CD8-positive, alpha-beta memory T cell (primary cell): ENCODE measurements at regions not wholly inside any gene's neighbourhood (a gene's known extent, or its start where the extent isn't known, plus 50 kb on each side); places are given as distances from the start of the nearest gene placed in this dataset.
"Not testable (repeated sequence)": the region's sequence is repeated elsewhere in the genome, so short reads cannot be mapped to it uniquely, and the experiment has no call there.

Experiments
- CTCF ChIA-PET: fragments of 350-600 bp; sonication (Branson Sonifier 250); formaldehyde crosslinking; loops from one replicate; lab custom pipeline; 2021; ENCODE audit warnings: antibody characterized with exemption; lab: Charles Lee
- POLR2A ChIA-PET: fragments of 350-600 bp; sonication (Branson Sonifier 250); formaldehyde crosslinking; loops from one replicate; lab custom pipeline; 2021; ENCODE audit warnings: antibody characterized with exemption; lab: Charles Lee
- DNase-seq, 5 donors: peaks; one replicate each; pipeline versions ENCODE4 v3.0.0 to v3.0.0-alpha.2; 2020 to 2022; ENCODE audit warnings: mixed read lengths in 1 of 5
- H3K27ac ChIP-seq: one replicate; pipeline ENCODE4 v1.7.0; 2013; ENCODE audit warnings: low read depth, mild to moderate bottlenecking, low read length, moderate library complexity
- H3K27me3 ChIP-seq: 2 replicates; pipeline ENCODE4 v1.7.0; 2013; ENCODE audit warnings: low read length, mild to moderate bottlenecking; ENCODE audit not compliant: insufficient read depth, poor library complexity, severe bottlenecking
- H3K36me3 ChIP-seq: 2 replicates; pipeline ENCODE4 v1.7.0; 2013; ENCODE audit warnings: mild to moderate bottlenecking, low read length, moderate library complexity; ENCODE audit not compliant: insufficient read depth
- H3K4me1 ChIP-seq: 2 replicates; pipeline ENCODE4 v1.7.0; 2013; ENCODE audit warnings: mild to moderate bottlenecking, low read length, moderate library complexity; ENCODE audit not compliant: insufficient read depth
- H3K4me3 ChIP-seq: 2 replicates; pipeline ENCODE4 v1.7.0; 2013; ENCODE audit warnings: mild to moderate bottlenecking, low read length
- H3K9me3 ChIP-seq: 2 replicates; pipeline ENCODE4 v1.7.0; 2013; ENCODE audit warnings: mild to moderate bottlenecking, low read length
- H3K27ac Mint-ChIP-seq, 8 donors: one replicate each; pipeline ENCODE4 v1.8.0; 2020 to 2021; ENCODE audit warnings: mixed read lengths in 8 of 8, mild to moderate bottlenecking in 6 of 8, inconsistent platforms in 3 of 8, moderate library complexity in 3 of 8
- H3K27me3 Mint-ChIP-seq, 2 donors: one replicate each; pipeline ENCODE4 v1.8.0; 2020 to 2021; ENCODE audit warnings: mixed read lengths in 2 of 2, mild to moderate bottlenecking in 1 of 2, moderate library complexity in 1 of 2
- H3K36me3 Mint-ChIP-seq, 3 donors: one replicate each; pipeline ENCODE4 v1.8.0; 2020 to 2021; ENCODE audit warnings: mixed read lengths in 3 of 3, inconsistent platforms in 1 of 3, mild to moderate bottlenecking in 1 of 3
- H3K4me1 Mint-ChIP-seq, 3 donors: one replicate each; pipeline ENCODE4 v1.8.0; 2020 to 2021; ENCODE audit warnings: mixed read lengths in 3 of 3, inconsistent platforms in 1 of 3, mild to moderate bottlenecking in 1 of 3
- H3K4me3 Mint-ChIP-seq, 7 donors: one replicate each; pipeline ENCODE4 v1.8.0; 2020 to 2021; ENCODE audit warnings: mixed read lengths in 7 of 7, mild to moderate bottlenecking in 6 of 7, moderate library complexity in 4 of 7, inconsistent platforms in 2 of 7
- H3K9me3 Mint-ChIP-seq, 5 donors: one replicate each; pipeline ENCODE4 v1.8.0; 2020 to 2022; ENCODE audit warnings: mixed read lengths in 5 of 5, mild to moderate bottlenecking in 3 of 5, moderate library complexity in 2 of 5, inconsistent platforms in 1 of 5

DNA sequence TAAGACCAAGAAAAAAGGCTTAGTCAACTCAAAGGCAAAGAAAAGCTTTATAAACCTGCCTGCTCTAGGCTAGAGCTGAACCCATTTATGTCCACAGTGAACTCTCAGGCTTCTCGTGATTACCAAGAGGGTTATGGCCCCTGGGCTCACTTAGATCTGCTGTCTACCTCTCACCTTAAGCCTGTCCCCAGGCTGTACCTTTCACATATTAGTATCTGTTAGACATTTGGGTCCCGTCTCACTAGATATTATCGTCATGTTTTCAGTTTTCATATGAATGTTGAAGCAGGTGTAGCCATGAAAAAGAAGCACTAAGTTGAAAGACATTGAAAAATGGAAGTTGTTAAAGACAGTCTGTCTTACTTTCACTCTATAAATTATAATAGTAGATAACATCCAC is 75.2 kb upstream of the COX7C start:
- Histone ChIP-seq H3K4me3 (no peak overlapping the region), H3K4me1 (no peaks in the 10 kb centered on the region), H3K27me3 (no peaks in the 10 kb centered on the region), H3K9me3 (no peaks in the 10 kb centered on the region), H3K36me3 (no peaks in the 10 kb centered on the region), H3K27ac (no peak overlapping the region)
- Mint-ChIP-seq H3K36me3 (no peaks in the 10 kb centered on the region), H3K27ac (no peak overlapping the region), H3K4me1 (no peaks in the 10 kb centered on the region), H3K4me3 (no peak overlapping the region), H3K27me3 (peaks cover 0 to 10% of the 10 kb centered on the region in 2 donors), H3K9me3 (no peaks in the 10 kb centered on the region)
- CTCF ChIA-PET, result no interaction called here
- no peak for DNase-seq
- POLR2A ChIA-PET, result no interaction called here

DNA sequence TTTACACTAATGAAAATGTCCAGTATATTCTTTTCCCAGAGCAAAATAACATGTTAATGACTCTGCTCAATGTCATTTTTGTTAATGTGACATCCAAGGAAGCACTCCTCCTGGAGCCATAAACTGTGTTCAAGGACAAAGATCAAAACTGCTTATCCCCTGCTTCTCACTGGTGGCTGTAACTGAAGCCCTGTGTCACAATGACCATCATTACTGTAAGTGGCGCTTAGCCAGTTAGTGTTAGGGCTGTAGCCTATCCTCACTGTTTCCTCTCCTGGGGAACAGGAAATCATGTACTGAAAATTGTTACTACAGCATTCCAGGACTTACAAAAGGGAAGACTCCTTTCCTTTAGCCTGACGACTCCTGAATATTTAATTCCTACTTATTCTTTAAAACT is 71.7 kb upstream of the COX7C start:
- Mint-ChIP-seq H3K4me3 (no peak overlapping the region), H3K9me3 (no peaks in the 10 kb centered on the region), H3K4me1 (no peaks in the 10 kb centered on the region), H3K27ac (no peak overlapping the region), H3K27me3 (peaks cover 1 to 14% of the 10 kb centered on the region in 2 donors), H3K36me3 (no peaks in the 10 kb centered on the region)
- H3K4me1 ChIP-seq, result no peaks in the 10 kb centered on the region
- no peaks in the 10 kb centered on the region for H3K36me3 ChIP-seq
- POLR2A ChIA-PET, result no interaction called here
- H3K27ac ChIP-seq, result no peak overlapping the region
- H3K27me3 ChIP-seq, result no peaks in the 10 kb centered on the region
- H3K9me3 ChIP-seq, result no peaks in the 10 kb centered on the region
- CTCF ChIA-PET, result no interaction called here
- H3K4me3 ChIP-seq, result no peak overlapping the region
- DNase-seq, result no peak

GRCh38 chr5:86546582-86546981 is 71.2 kb upstream of the COX7C start:
- DNase-seq, result no peak
- no peaks in the 10 kb centered on the region for H3K4me1 Mint-ChIP-seq

GRCh38 chr5:86554638-86555037 is 63.1 kb upstream of the COX7C start:
- no peaks in the 10 kb centered on the region for H3K9me3 ChIP-seq
- CTCF ChIA-PET, result no interaction called here
- no peak for DNase-seq
- H3K4me3 ChIP-seq, result no peak overlapping the region
- H3K4me1 ChIP-seq, result no peaks in the 10 kb centered on the region
- no peaks in the 10 kb centered on the region for H3K36me3 Mint-ChIP-seq
- H3K27me3 ChIP-seq, result no peaks in the 10 kb centered on the region
- no peak overlapping the region for H3K27ac ChIP-seq
- peaks cover 0 to under 1% of the 10 kb centered on the region in 2 donors for H3K27me3 Mint-ChIP-seq
- no peaks in the 10 kb centered on the region for H3K4me1 Mint-ChIP-seq
- no peaks in the 10 kb centered on the region for H3K36me3 ChIP-seq
- no peak overlapping the region for H3K27ac Mint-ChIP-seq
- no peak overlapping the region for H3K4me3 Mint-ChIP-seq
- POLR2A ChIA-PET, result no interaction called here
- peaks cover 0 to 5% (median 0%) of the 10 kb centered on the region in 5 donors for H3K9me3 Mint-ChIP-seq

More at GRCh38 chr5:86546582-86546981, 71.2 kb upstream of the COX7C start:
- ChIA-PET CTCF (no interaction called here), POLR2A (no interaction called here)
- no peaks in the 10 kb centered on the region for H3K36me3 ChIP-seq
- Mint-ChIP-seq H3K4me3 (no peak overlapping the region), H3K27ac (no peak overlapping the region), H3K36me3 (no peaks in the 10 kb centered on the region), H3K9me3 (no peaks in the 10 kb centered on the region), H3K27me3 (peaks cover 1 to 14% of the 10 kb centered on the region in 2 donors)
- H3K4me3 ChIP-seq, result no peak overlapping the region
- no peaks in the 10 kb centered on the region for H3K4me1 ChIP-seq
- H3K9me3 ChIP-seq, result no peaks in the 10 kb centered on the region
- no peaks in the 10 kb centered on the region for H3K27me3 ChIP-seq
- no peak overlapping the region for H3K27ac ChIP-seq

GRCh38 chr5:86557920-86558319 is 59.8 kb upstream of the COX7C start:
- Mint-ChIP-seq H3K27ac (no peak overlapping the region), H3K9me3 (peaks cover 0 to 5% (median 0%) of the 10 kb centered on the region in 5 donors), H3K27me3 (peaks cover 0 to 17% of the 10 kb centered on the region in 2 donors), H3K4me1 (no peaks in the 10 kb centered on the region), H3K36me3 (no peaks in the 10 kb centered on the region), H3K4me3 (no peak overlapping the region)
- H3K27me3 ChIP-seq, result no peaks in the 10 kb centered on the region
- DNase-seq, result no peak
- H3K4me1 ChIP-seq, result no peaks in the 10 kb centered on the region
- no peak overlapping the region for H3K4me3 ChIP-seq
- no peak overlapping the region for H3K27ac ChIP-seq
- ChIA-PET POLR2A (no interaction called here), CTCF (no interaction called here)
- no peaks in the 10 kb centered on the region for H3K36me3 ChIP-seq
- no peaks in the 10 kb centered on the region for H3K9me3 ChIP-seq

DNA sequence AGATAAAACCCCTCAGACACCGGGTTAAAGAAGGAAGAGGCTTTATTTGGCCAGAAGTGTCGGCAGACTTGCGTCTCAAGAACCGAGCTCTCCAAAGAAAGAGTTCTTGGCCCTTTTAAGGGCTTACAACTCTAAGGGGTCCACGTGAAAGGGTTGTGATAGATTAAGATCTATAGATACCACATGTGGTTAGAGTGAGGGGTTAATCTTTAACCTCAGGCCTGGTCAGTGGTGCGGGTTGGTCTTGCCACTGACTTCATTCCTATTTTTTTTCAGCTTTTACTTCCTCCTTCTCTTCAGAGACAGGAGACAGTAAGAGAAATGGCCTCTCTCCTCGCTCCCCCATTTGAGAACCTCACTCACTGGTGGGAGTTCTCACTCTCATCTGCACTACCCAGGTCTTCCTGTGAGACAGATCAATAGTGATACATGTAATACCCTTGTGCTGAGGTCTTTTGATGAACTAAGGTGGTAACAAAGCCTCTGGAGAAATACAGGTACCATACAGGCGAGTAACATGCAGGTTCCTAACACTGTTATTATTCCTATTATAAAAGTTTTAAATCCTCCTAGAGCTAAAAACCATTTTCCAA is 52.4 kb upstream of the COX7C start:
- Histone ChIP-seq H3K4me3 (no peak overlapping the region), H3K9me3 (no peaks in the 10 kb centered on the region), H3K4me1 (no peaks in the 10 kb centered on the region), H3K27ac (no peak overlapping the region), H3K27me3 (no peaks in the 10 kb centered on the region), H3K36me3 (no peaks in the 10 kb centered on the region)
- no peaks in the 10 kb centered on the region for H3K9me3 Mint-ChIP-seq
- ChIA-PET CTCF (no interaction called here), POLR2A (no interaction called here)
- H3K4me3 Mint-ChIP-seq, result no peak overlapping the region
- no peak overlapping the region for H3K27ac Mint-ChIP-seq
- H3K4me1 Mint-ChIP-seq, result no peaks in the 10 kb centered on the region
- H3K27me3 Mint-ChIP-seq, result peaks cover 3 to 17% of the 10 kb centered on the region in 2 donors
- H3K36me3 Mint-ChIP-seq, result no peaks in the 10 kb centered on the region
- no peak for DNase-seq

- H3K27ac Mint-ChIP-seq, H3K9me3 ChIP-seq, H3K4me3 Mint-ChIP-seq, H3K36me3 Mint-ChIP-seq, H3K27ac ChIP-seq, H3K4me1 ChIP-seq, H3K4me1 Mint-ChIP-seq, H3K9me3 Mint-ChIP-seq, H3K4me3 ChIP-seq, DNase-seq, H3K27me3 ChIP-seq, CTCF ChIA-PET, POLR2A ChIA-PET, H3K36me3 ChIP-seq: not testable (repeated sequence)
- H3K27me3 Mint-ChIP-seq, result peaks cover 3 to 11% of the 10 kb centered on the region in 2 donors
Measured at GRCh38 chr5:86566030-86566429, 51.7 kb upstream of the COX7C start.
